Ishikawa (cell line): ENCODE measurements at regions not wholly inside any gene's neighbourhood (a gene's known extent, or its start where the extent isn't known, plus 50 kb on each side); places are given as distances from the start of the nearest gene placed in this dataset.

Source experiments
- CEBPB ChIP-seq: IDR thresholded peaks from 2 replicates; pipeline ENCODE4 v1.6.1; 2012
- EP300 ChIP-seq: IDR thresholded peaks from 2 replicates; pipeline ENCODE4 v1.6.1; 2012; ENCODE audit warnings: borderline replicate concordance
- FOXM1 ChIP-seq: IDR thresholded peaks from 2 replicates; pipeline ENCODE4 v1.6.1; 2012; ENCODE audit warnings: low read depth, borderline replicate concordance
- MAX ChIP-seq: IDR thresholded peaks from 2 replicates; pipeline ENCODE4 v1.6.1; 2012
- NFIC ChIP-seq: IDR thresholded peaks from 2 replicates; pipeline ENCODE4 v1.6.1; 2012
- RAD21 ChIP-seq: IDR thresholded peaks from 2 replicates; pipeline ENCODE4 v1.6.1; 2012; ENCODE audit warnings: low read depth
- REST ChIP-seq: IDR thresholded peaks from 2 replicates; pipeline ENCODE4 v1.6.1; 2012; ENCODE audit warnings: low read depth, mild to moderate bottlenecking
- TAF1 ChIP-seq: IDR thresholded peaks from 2 replicates; pipeline ENCODE4 v1.6.1; 2012; ENCODE audit warnings: low read depth, mild to moderate bottlenecking
- TEAD4 ChIP-seq: IDR thresholded peaks from 2 replicates; pipeline ENCODE4 v1.6.1; 2012
- TF ChIP-seq, protein P1 (sequence below): IDR thresholded peaks from 2 replicates; pipeline ENCODE4 v1.6.1; 2012

GRCh38 chr18:38025433-38026038 is 459.9 kb upstream of the CELF4 start:
- TF ChIP-seq EP300 (no peak), CEBPB (no peak), TEAD4 (0 out of 2 replicates have a peak, but pooled peaks have one; percentile 41), MAX (no peak), RAD21 (no peak), TAF1 (no peak), REST (no peak), FOXM1 (no peak), NFIC (no peak)
- TF ChIP-seq, protein P1, sequence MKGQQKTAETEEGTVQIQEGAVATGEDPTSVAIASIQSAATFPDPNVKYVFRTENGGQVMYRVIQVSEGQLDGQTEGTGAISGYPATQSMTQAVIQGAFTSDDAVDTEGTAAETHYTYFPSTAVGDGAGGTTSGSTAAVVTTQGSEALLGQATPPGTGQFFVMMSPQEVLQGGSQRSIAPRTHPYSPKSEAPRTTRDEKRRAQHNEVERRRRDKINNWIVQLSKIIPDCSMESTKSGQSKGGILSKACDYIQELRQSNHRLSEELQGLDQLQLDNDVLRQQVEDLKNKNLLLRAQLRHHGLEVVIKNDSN = no peak
